Peyer's patch (tissue), 4 donors: ENCODE measurements at regions not wholly inside any gene's neighbourhood (a gene's known extent, or its start where the extent isn't known, plus 50 kb on each side); places are given as distances from the start of the nearest gene placed in this dataset.

Experiments
- CTCF ChIP-seq, 6 experiments: fragments of 450-650 bp in 4 of 6; fragments of 200-600 bp in 2 of 6; sonication (generic) in 1 of 6; IDR thresholded peaks; one replicate each; pipeline ENCODE4 v1.5.1; 2017 to 2019; ENCODE audit warnings: antibody characterized with exemption in 6 of 6, mild to moderate bottlenecking in 3 of 6, moderate library complexity in 1 of 6
- POLR2A ChIP-seq, 2 donors: fragments of 450-650 bp; IDR thresholded peaks; one replicate each; pipeline ENCODE4 v1.5.1; 2017; ENCODE audit warnings: antibody characterized with exemption in 2 of 2, mild to moderate bottlenecking in 2 of 2, moderate library complexity in 2 of 2

GRCh38 chr5:15092801-15093200 is 221.2 kb upstream of the ANKH start:
- TF ChIP-seq CTCF (IDR thresholded peaks at IDR 0.05), result no peak
- TF ChIP-seq POLR2A (IDR thresholded peaks at IDR 0.05), result no peak
